B cell (primary cell): ENCODE measurements at regions not wholly inside any gene's neighbourhood (a gene's known extent, or its start where the extent isn't known, plus 50 kb on each side); places are given as distances from the start of the nearest gene placed in this dataset.

Source experiments
- ATAC-seq: fragments of 200-7000 bp; cut with Tn5 transposase; one replicate; pipeline ENCODE4 v1.10.0; 2021; ENCODE audit warnings: low read depth, mild to moderate bottlenecking, moderate number of reproducible peaks, moderate library complexity
- CTCF ChIA-PET: fragments of 350-600 bp; sonication (Branson Sonifier 250); formaldehyde crosslinking; loops from one replicate; lab custom pipeline; 2021; ENCODE audit warnings: antibody characterized with exemption, inconsistent platforms; lab: Charles Lee
- POLR2A ChIA-PET: fragments of 350-600 bp; sonication (Branson Sonifier 250); formaldehyde crosslinking; loops from one replicate; lab custom pipeline; 2021; ENCODE audit warnings: antibody characterized with exemption; lab: Charles Lee
- DNase-seq: peaks from one replicate; pipeline ENCODE4 v3.0.0; 2013
- H2AFZ ChIP-seq: 2 replicates; pipeline ENCODE4 v1.6.1; 2012; ENCODE audit warnings: mild to moderate bottlenecking, low read depth, low read length; ENCODE audit not compliant: insufficient read depth, poor library complexity, severe bottlenecking
- H3K27ac ChIP-seq, 2 donors: 1 replicate in 1 of 2; 2 replicates in 1 of 2; pipeline ENCODE4 v1.5.1; 2012 to 2013; ENCODE audit warnings: low read length in 2 of 2, mild to moderate bottlenecking in 2 of 2, moderate library complexity in 1 of 2
- H3K27me3 ChIP-seq, 4 experiments: fragments of 200-600 bp in 1 of 4; sonication (generic) in 1 of 4; replicated peaks in 1 of 4; 1 replicate in 2 of 4; 2 replicates in 2 of 4; pipeline versions ENCODE4 v1.6.1 to v1.7.0; 2013 to 2016; ENCODE audit warnings: low read length in 3 of 4, mild to moderate bottlenecking in 2 of 4, mixed read lengths in 1 of 4, moderate library complexity in 1 of 4; ENCODE audit not compliant: insufficient read depth in 4 of 4, control insufficient read depth in 3 of 4; ENCODE audit errors: control extremely low read depth in 1 of 4
- H3K36me3 ChIP-seq, 2 experiments: replicated peaks in 1 of 2; 1 replicate in 1 of 2; 2 replicates in 1 of 2; pipeline versions ENCODE4 v1.6.1 to v1.7.1; 2013; ENCODE audit warnings: low read length in 1 of 2; ENCODE audit not compliant: insufficient read depth in 2 of 2, control insufficient read depth in 1 of 2; ENCODE audit errors: control extremely low read depth in 1 of 2, extremely low read depth in 1 of 2
- H3K4me1 ChIP-seq, 2 donors: fragments of 200-600 bp in 1 of 2; sonication (generic) in 1 of 2; 1 replicate in 1 of 2; 2 replicates in 1 of 2; pipeline versions ENCODE4 v1.5.1 to v1.6.1; 2013 to 2017; ENCODE audit warnings: low read length in 2 of 2; ENCODE audit not compliant: control insufficient read depth in 2 of 2, insufficient read depth in 2 of 2
- H3K4me2 ChIP-seq: replicated peaks from 2 replicates; pipeline ENCODE3; 2012; ENCODE audit warnings: mild to moderate bottlenecking, low read depth, low read length; ENCODE audit not compliant: poor library complexity, severe bottlenecking
- H3K4me3 ChIP-seq, 5 experiments: fragments of 200-600 bp in 1 of 5; sonication (generic) in 1 of 5; 1 replicate in 3 of 5; 2 replicates in 2 of 5; pipeline versions ENCODE4 v1.5.1 to v1.7.0; 2011 to 2016; ENCODE audit warnings: low read length in 4 of 5, mild to moderate bottlenecking in 4 of 5, low read depth in 2 of 5, control low read depth in 1 of 5, moderate library complexity in 1 of 5; ENCODE audit not compliant: insufficient read depth in 1 of 5; ENCODE audit errors: control extremely low read depth in 1 of 5, extremely low read depth in 1 of 5
- H3K79me2 ChIP-seq: fragments of 200-600 bp; sonication (generic); one replicate; pipeline ENCODE4 v1.6.0; 2016; ENCODE audit warnings: low read length; ENCODE audit not compliant: control insufficient read depth, insufficient read depth
- H3K9ac ChIP-seq: fragments of 200-600 bp; sonication (generic); 2 replicates; pipeline ENCODE4 v1.6.1; 2017; ENCODE audit warnings: mild to moderate bottlenecking, low read length, moderate library complexity
- H3K9me3 ChIP-seq, 3 donors: one replicate each; pipeline versions ENCODE4 v1.6.1 to v1.7.1; 2013; ENCODE audit warnings: low read length in 2 of 3; ENCODE audit not compliant: control insufficient read depth in 2 of 3, insufficient read depth in 1 of 3; ENCODE audit errors: control extremely low read depth in 1 of 3
- H4K20me1 ChIP-seq: 2 replicates; pipeline ENCODE4 v1.6.0; 2012; ENCODE audit warnings: mild to moderate bottlenecking, low read length; ENCODE audit not compliant: insufficient read depth, control insufficient read depth, poor library complexity, severe bottlenecking
- H3K27ac Mint-ChIP-seq: one replicate; pipeline ENCODE4 v1.8.0; 2021; ENCODE audit warnings: mixed read lengths
- H3K27me3 Mint-ChIP-seq: one replicate; pipeline ENCODE4 v1.8.0; 2021; ENCODE audit warnings: mixed read lengths
- H3K4me1 Mint-ChIP-seq: one replicate; pipeline ENCODE4 v1.8.0; 2021; ENCODE audit warnings: mixed read lengths
- H3K4me3 Mint-ChIP-seq: one replicate; pipeline ENCODE4 v1.8.0; 2021; ENCODE audit warnings: mixed read lengths
- H3K9me3 Mint-ChIP-seq: one replicate; pipeline ENCODE4 v1.8.0; 2022; ENCODE audit warnings: mixed read lengths; ENCODE audit not compliant: insufficient read depth
- CTCF ChIP-seq: fragments of 200-600 bp; IDR thresholded peaks from one replicate; pipeline ENCODE4 v1.8.0; 2022; ENCODE audit warnings: antibody characterized with exemption, mild to moderate bottlenecking
- EZH2 ChIP-seq: IDR thresholded peaks from 2 replicates; pipeline ENCODE4 v1.6.1; 2012; ENCODE audit warnings: borderline replicate concordance, low read depth, mild to moderate bottlenecking, moderate library complexity, low read length; ENCODE audit not compliant: insufficient read depth, poor library complexity, severe bottlenecking
- WGBS: methylation state at CpG from one replicate; pipeline ENCODE4 v1.1.5; 2013; ENCODE audit warnings: missing lambda C conversion rate; ENCODE audit not compliant: insufficient coverage; 5-methylcytosine and 5-hydroxymethylcytosine counted together
- intact Hi-C: fragments of 100-400 bp; cut with micrococcal nuclease; formaldehyde crosslinking; loops from one replicate; pipeline ENCODE4 v1.10.0; 2022

GRCh38 chr6:122289762-122290539, 109.5 kb upstream of the HSF2 start:
- 97% methylated on average over 4 of the region's 4 CpGs for WGBS
- Histone ChIP-seq H3K4me3 (no peak overlapping the region), H3K9me3 (no peaks in the 10 kb centered on the region), H3K27me3 (no peaks in the 10 kb centered on the region), H3K79me2 (no peaks in the 10 kb centered on the region), H3K9ac (no peak overlapping the region), H2AFZ (no peak overlapping the region), H3K36me3 (no peaks in the 10 kb centered on the region), H4K20me1 (no peaks in the 10 kb centered on the region), H3K27ac (no peak overlapping the region), H3K4me1 (no peaks in the 10 kb centered on the region), H3K4me2 (no peak overlapping the region)
- TF ChIP-seq EZH2 (no peak), CTCF (no peak)
- Mint-ChIP-seq H3K27ac (no peak overlapping the region), H3K4me3 (no peak overlapping the region), H3K4me1 (no peaks in the 10 kb centered on the region), H3K9me3 (no peaks in the 10 kb centered on the region), H3K27me3 (no peaks in the 10 kb centered on the region)
- ChIA-PET POLR2A (no interaction called here), CTCF (no interaction called here)
- intact Hi-C loops, result no loop called here
- DNase-seq, result no peak
- ATAC-seq, result no peak

GRCh38 chr6:122297010-122297409, 102.4 kb upstream of the HSF2 start:
- no peak overlapping the region for H3K9ac ChIP-seq
- Mint-ChIP-seq H3K4me3 (no peak overlapping the region), H3K27me3 (no peaks in the 10 kb centered on the region), H3K27ac (no peak overlapping the region), H3K9me3 (no peaks in the 10 kb centered on the region), H3K4me1 (no peaks in the 10 kb centered on the region)
- ATAC-seq, result no peak
- DNase-seq, result no peak
- H3K36me3 ChIP-seq, result no peaks in the 10 kb centered on the region
- CTCF ChIA-PET, result no interaction called here
- H3K27ac ChIP-seq, result no peak overlapping the region
- H3K79me2 ChIP-seq, result no peaks in the 10 kb centered on the region
- H3K9me3 ChIP-seq, result no peaks in the 10 kb centered on the region
- no peaks in the 10 kb centered on the region for H3K4me1 ChIP-seq
- no peaks in the 10 kb centered on the region for H4K20me1 ChIP-seq
- H3K4me2 ChIP-seq, result no peak overlapping the region
- TF ChIP-seq EZH2 (no peak), CTCF (no peak)
- WGBS, result no CpG with 5 or more reads among the region's 2 CpGs
- POLR2A ChIA-PET, result no interaction called here
- no peak overlapping the region for H3K4me3 ChIP-seq
- no peak overlapping the region for H2AFZ ChIP-seq
- no peaks in the 10 kb centered on the region for H3K27me3 ChIP-seq
- intact Hi-C loops, result no loop called here
